ENCODE measurements at regions not wholly inside any gene's neighbourhood (a gene's known extent, or its start where the extent isn't known, plus 50 kb on each side); places are given as distances from the start of the nearest gene placed in this dataset.

DNA sequence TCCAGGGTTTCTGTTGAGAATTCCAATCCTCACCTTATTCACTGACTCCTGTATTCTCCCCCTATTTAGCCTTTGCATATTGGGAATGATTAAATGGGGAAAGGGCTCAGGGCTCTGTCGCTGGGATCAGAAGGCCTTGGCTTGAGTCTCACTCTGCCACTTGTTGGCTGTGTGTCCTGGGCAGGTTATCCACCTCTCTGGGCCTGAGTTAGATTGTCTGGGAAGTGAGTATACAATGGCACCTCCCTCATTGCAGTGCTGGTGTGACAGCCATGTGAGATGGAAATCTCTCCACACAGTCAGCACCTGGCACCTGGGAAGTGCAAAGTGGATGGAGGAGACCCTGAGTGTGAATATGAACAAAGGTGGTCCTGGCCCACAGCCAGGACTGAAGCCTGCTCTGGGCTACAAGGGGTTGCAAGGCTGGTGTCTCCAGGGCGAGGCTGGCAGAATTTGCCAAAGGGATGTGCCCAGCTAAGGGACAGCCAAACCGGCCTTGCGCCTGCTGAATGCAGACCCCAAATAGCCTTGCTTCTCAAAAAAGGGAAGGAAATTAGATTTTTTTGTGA is 200.0 kb upstream of the PMEPA1 start:
- Histone ChIP-seq H3K36me3 (ENCODE audit: insufficient read depth, low read length) (no peaks in the 10 kb centered on the region), H2AFZ (ENCODE audit: low read length) (no peak overlapping the region), H3K27me3 (ENCODE audit: insufficient read depth, low read length) (no peaks in the 10 kb centered on the region), H4K20me1 (ENCODE audit: insufficient read depth, low read length) (no peaks in the 10 kb centered on the region), H3K9me2 (ENCODE audit: low read depth, low read length) (no peaks in the 10 kb centered on the region), H3K9ac (ENCODE audit: low read length) (no peak overlapping the region), H3K9me3 (ENCODE audit: low read length) (no peaks in the 10 kb centered on the region), H3F3A (ENCODE audit: insufficient read depth, low read length) (no peaks in the 10 kb centered on the region), H3K4me2 (ENCODE audit: low read length) (no peak overlapping the region), H3K27ac (ENCODE audit: low read depth, low read length, poor library complexity, severe bottlenecking) (no peak overlapping the region), H3K4me3 (ENCODE audit: low read depth, low read length, poor library complexity, severe bottlenecking) (no peak overlapping the region), H3K4me1 (ENCODE audit: insufficient read depth, low read length, severe bottlenecking) (no peaks in the 10 kb centered on the region), H3K79me2 (ENCODE audit: insufficient read depth, low read length) (no peaks in the 10 kb centered on the region)
- TF ChIP-seq EZH2 (IDR thresholded peaks at IDR 0.05; ENCODE audit: borderline replicate concordance, low read length), result no peak

- H3K79me2 ChIP-seq (ENCODE audit: insufficient read depth, low read length), result no peaks in the 10 kb centered on the region
Measured at GRCh38 chr20:57908704-57909630, 199.2 kb upstream of the PMEPA1 start.

GRCh38 chr20:57908226-57908625 is 198.4 kb upstream of the PMEPA1 start:
- no peak overlapping the region for H2AFZ ChIP-seq (ENCODE audit: low read length)
- no peak overlapping the region for H3K4me3 ChIP-seq (ENCODE audit: low read depth, low read length, poor library complexity, severe bottlenecking)
- H3K9ac ChIP-seq (ENCODE audit: low read length), result no peak overlapping the region
- H3K27ac ChIP-seq (ENCODE audit: low read depth, low read length, poor library complexity, severe bottlenecking), result no peak overlapping the region
- no peaks in the 10 kb centered on the region for H3K36me3 ChIP-seq (ENCODE audit: insufficient read depth, low read length)
- H3K27me3 ChIP-seq (ENCODE audit: insufficient read depth, low read length), result no peaks in the 10 kb centered on the region
- H3K79me2 ChIP-seq (ENCODE audit: insufficient read depth, low read length), result no peaks in the 10 kb centered on the region
- H3K4me1 ChIP-seq (ENCODE audit: insufficient read depth, low read length, severe bottlenecking), result no peaks in the 10 kb centered on the region
- no peaks in the 10 kb centered on the region for H3F3A ChIP-seq (ENCODE audit: insufficient read depth, low read length)
- TF ChIP-seq CTCF (IDR thresholded peaks at IDR 0.05; ENCODE audit: low read length) (no peak), EZH2 (IDR thresholded peaks at IDR 0.05; ENCODE audit: borderline replicate concordance, low read length) (no peak)
- no peaks in the 10 kb centered on the region for H3K9me2 ChIP-seq (ENCODE audit: low read depth, low read length)
- H3K4me2 ChIP-seq (ENCODE audit: low read length), result no peak overlapping the region
- H3K9me3 ChIP-seq (ENCODE audit: low read length), result no peaks in the 10 kb centered on the region
- no peaks in the 10 kb centered on the region for H4K20me1 ChIP-seq (ENCODE audit: insufficient read depth, low read length)

More at GRCh38 chr20:57908704-57909630, 199.2 kb upstream of the PMEPA1 start:
- no peaks in the 10 kb centered on the region for H4K20me1 ChIP-seq (ENCODE audit: insufficient read depth, low read length)
- H2AFZ ChIP-seq (ENCODE audit: low read length), result no peak overlapping the region
- H3K27ac ChIP-seq (ENCODE audit: low read depth, low read length, poor library complexity, severe bottlenecking), result no peak overlapping the region
- H3K4me1 ChIP-seq (ENCODE audit: insufficient read depth, low read length, severe bottlenecking), result no peaks in the 10 kb centered on the region
- no peaks in the 10 kb centered on the region for H3K9me3 ChIP-seq (ENCODE audit: low read length)
- no peaks in the 10 kb centered on the region for H3K36me3 ChIP-seq (ENCODE audit: insufficient read depth, low read length)
- no peak overlapping the region for H3K4me2 ChIP-seq (ENCODE audit: low read length)
- no peak overlapping the region for H3K4me3 ChIP-seq (ENCODE audit: low read depth, low read length, poor library complexity, severe bottlenecking)
- no peaks in the 10 kb centered on the region for H3K27me3 ChIP-seq (ENCODE audit: insufficient read depth, low read length)
- no peaks in the 10 kb centered on the region for H3F3A ChIP-seq (ENCODE audit: insufficient read depth, low read length)
- no peaks in the 10 kb centered on the region for H3K9me2 ChIP-seq (ENCODE audit: low read depth, low read length)
- no peak overlapping the region for H3K9ac ChIP-seq (ENCODE audit: low read length)
- TF ChIP-seq EZH2 (IDR thresholded peaks at IDR 0.05; ENCODE audit: borderline replicate concordance, low read length), result no peak

DNA sequence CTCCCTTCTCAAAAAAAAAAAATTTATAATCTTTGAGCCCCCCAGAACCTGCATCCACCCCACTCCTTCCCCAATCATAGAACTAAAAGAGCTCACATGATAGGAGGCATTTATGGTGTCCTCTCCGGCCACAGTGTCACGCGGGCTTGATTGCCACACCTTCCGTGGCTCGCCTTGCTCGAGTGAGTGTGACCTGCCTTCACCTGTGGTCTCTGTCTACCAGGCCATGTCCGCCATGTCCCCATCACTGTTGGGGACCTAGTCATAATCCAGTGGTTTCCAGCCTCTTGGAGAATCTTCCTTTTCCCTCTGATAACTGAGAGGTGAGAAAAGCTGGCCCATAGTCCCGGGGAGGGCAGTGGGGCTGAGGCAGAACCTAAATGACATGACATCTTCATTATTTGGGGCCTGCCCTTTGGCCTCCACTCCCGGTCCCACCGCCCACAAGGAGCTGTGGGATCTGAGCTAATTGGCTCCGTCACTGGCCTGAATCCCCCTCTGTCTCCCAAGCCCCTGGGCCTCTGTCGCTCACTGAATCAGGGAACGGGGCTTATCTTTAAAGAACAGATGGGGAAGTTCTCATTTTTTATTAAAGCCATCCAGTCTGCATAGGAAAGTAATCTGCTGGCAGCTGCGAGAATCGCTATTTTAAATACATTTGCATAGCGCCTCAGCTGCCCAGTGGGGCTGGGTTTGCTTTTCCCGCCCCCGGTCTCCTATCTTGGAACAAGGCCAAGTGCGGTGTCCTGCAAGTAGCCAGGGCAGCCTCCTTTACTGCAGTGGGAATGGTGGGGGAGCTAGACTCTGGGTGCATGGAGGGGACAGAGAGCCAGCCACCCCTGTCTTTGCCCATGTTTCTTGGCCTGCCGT is 197.6 kb upstream of the PMEPA1 start:
- Histone ChIP-seq H2AFZ (ENCODE audit: low read length) (no peak overlapping the region), H3K36me3 (ENCODE audit: insufficient read depth, low read length) (no peaks in the 10 kb centered on the region), H4K20me1 (ENCODE audit: insufficient read depth, low read length) (no peaks in the 10 kb centered on the region), H3K27ac (ENCODE audit: low read depth, low read length, poor library complexity, severe bottlenecking) (no peak overlapping the region), H3K4me1 (ENCODE audit: insufficient read depth, low read length, severe bottlenecking) (no peaks in the 10 kb centered on the region), H3F3A (ENCODE audit: insufficient read depth, low read length) (no peaks in the 10 kb centered on the region), H3K27me3 (ENCODE audit: insufficient read depth, low read length) (no peaks in the 10 kb centered on the region), H3K4me3 (ENCODE audit: low read depth, low read length, poor library complexity, severe bottlenecking) (no peak overlapping the region), H3K79me2 (ENCODE audit: insufficient read depth, low read length) (no peaks in the 10 kb centered on the region), H3K9me2 (ENCODE audit: low read depth, low read length) (no peaks in the 10 kb centered on the region), H3K4me2 (ENCODE audit: low read length) (no peak overlapping the region), H3K9ac (ENCODE audit: low read length) (no peak overlapping the region), H3K9me3 (ENCODE audit: low read length) (no peaks in the 10 kb centered on the region)
- TF ChIP-seq EZH2 (IDR thresholded peaks at IDR 0.05; ENCODE audit: borderline replicate concordance, low read length) (no peak), CTCF (IDR thresholded peaks at IDR 0.05; ENCODE audit: low read length) (no peak)

All from OCI-LY1 (cell line).